ENCODE measurements at regions not wholly inside any gene's neighbourhood (a gene's known extent, or its start where the extent isn't known, plus 50 kb on each side); places are given as distances from the start of the nearest gene placed in this dataset.

GRCh38 chr18:46422552-46423055, 234.4 kb downstream of the LOXHD1 start:
- H3K9me3 ChIP-seq = no peaks in the 10 kb centered on the region
- no peak for DNase-seq
- intact Hi-C loops (cut with DNase I; ENCODE audit: low total_unique reads) = no loop called here
- TF ChIP-seq POLR2A (IDR thresholded peaks at IDR 0.05) = no peak
- TF ChIP-seq, protein P1, sequence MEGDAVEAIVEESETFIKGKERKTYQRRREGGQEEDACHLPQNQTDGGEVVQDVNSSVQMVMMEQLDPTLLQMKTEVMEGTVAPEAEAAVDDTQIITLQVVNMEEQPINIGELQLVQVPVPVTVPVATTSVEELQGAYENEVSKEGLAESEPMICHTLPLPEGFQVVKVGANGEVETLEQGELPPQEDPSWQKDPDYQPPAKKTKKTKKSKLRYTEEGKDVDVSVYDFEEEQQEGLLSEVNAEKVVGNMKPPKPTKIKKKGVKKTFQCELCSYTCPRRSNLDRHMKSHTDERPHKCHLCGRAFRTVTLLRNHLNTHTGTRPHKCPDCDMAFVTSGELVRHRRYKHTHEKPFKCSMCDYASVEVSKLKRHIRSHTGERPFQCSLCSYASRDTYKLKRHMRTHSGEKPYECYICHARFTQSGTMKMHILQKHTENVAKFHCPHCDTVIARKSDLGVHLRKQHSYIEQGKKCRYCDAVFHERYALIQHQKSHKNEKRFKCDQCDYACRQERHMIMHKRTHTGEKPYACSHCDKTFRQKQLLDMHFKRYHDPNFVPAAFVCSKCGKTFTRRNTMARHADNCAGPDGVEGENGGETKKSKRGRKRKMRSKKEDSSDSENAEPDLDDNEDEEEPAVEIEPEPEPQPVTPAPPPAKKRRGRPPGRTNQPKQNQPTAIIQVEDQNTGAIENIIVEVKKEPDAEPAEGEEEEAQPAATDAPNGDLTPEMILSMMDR (IDR thresholded peaks at IDR 0.05) = no peak
- no peak overlapping the region for H3K27ac ChIP-seq
- no peaks in the 10 kb centered on the region for H3K36me3 ChIP-seq (ENCODE audit: low read depth, missing control alignments)
- H3K27me3 ChIP-seq = no peaks in the 10 kb centered on the region
- H3K4me1 ChIP-seq = no peaks in the 10 kb centered on the region
- 85 to 92% methylated on average over 4 of the region's 4 CpGs for WGBS, 2 donors
- H3K4me3 ChIP-seq = no peak overlapping the region

GRCh38 chr18:46423226-46423805, 233.7 kb downstream of the LOXHD1 start:
- no peaks in the 10 kb centered on the region for H3K36me3 ChIP-seq (ENCODE audit: low read depth, missing control alignments)
- no peaks in the 10 kb centered on the region for H3K27me3 ChIP-seq
- no peak overlapping the region for H3K27ac ChIP-seq
- WGBS, 2 donors = 92 to 97% methylated on average over 4 of the region's 4 CpGs
- no peak for DNase-seq
- H3K4me1 ChIP-seq = no peaks in the 10 kb centered on the region
- intact Hi-C loops (cut with DNase I; ENCODE audit: low total_unique reads) = no loop called here
- no peaks in the 10 kb centered on the region for H3K9me3 ChIP-seq
- no peak overlapping the region for H3K4me3 ChIP-seq
- TF ChIP-seq POLR2A (IDR thresholded peaks at IDR 0.05) = no peak
- TF ChIP-seq, protein P1 (IDR thresholded peaks at IDR 0.05) = no peak

- no peak for DNase-seq
- Histone ChIP-seq H3K4me3 (no peak overlapping the region), H3K36me3 (ENCODE audit: low read depth, missing control alignments) (no peaks in the 10 kb centered on the region), H3K27me3 (no peaks in the 10 kb centered on the region), H3K27ac (no peak overlapping the region), H3K9me3 (no peaks in the 10 kb centered on the region), H3K4me1 (no peaks in the 10 kb centered on the region)
- WGBS, 2 donors = 68 to 96% methylated on average over 3 to 8 of the region's 8 CpGs
- intact Hi-C loops (cut with DNase I; ENCODE audit: low total_unique reads) = no loop called here
- TF ChIP-seq, protein P1 (IDR thresholded peaks at IDR 0.05) = no peak
- no peak for TF ChIP-seq POLR2A (IDR thresholded peaks at IDR 0.05)
Measured at GRCh38 chr18:46424898-46425297, 232.1 kb downstream of the LOXHD1 start.

- H3K4me3 ChIP-seq = no peak overlapping the region
- no peaks in the 10 kb centered on the region for H3K9me3 ChIP-seq
- H3K27me3 ChIP-seq = no peaks in the 10 kb centered on the region
- TF ChIP-seq, protein P1 (IDR thresholded peaks at IDR 0.05) = no peak
- TF ChIP-seq POLR2A (IDR thresholded peaks at IDR 0.05) = no peak
- no peak overlapping the region for H3K27ac ChIP-seq
- no peaks in the 10 kb centered on the region for H3K36me3 ChIP-seq (ENCODE audit: low read depth, missing control alignments)
- intact Hi-C loops (cut with DNase I; ENCODE audit: low total_unique reads) = no loop called here
- no peaks in the 10 kb centered on the region for H3K4me1 ChIP-seq
- DNase-seq = no peak
- WGBS, 2 donors = 95 to 100% methylated on average over 3 of the region's 3 CpGs
Measured at GRCh38 chr18:46425511-46425910, 231.5 kb downstream of the LOXHD1 start.
